ENCODE measurements at regions not wholly inside any gene's neighbourhood (a gene's known extent, or its start where the extent isn't known, plus 50 kb on each side); places are given as distances from the start of the nearest gene placed in this dataset.

- CTCF ChIA-PET = no interaction called here
- Histone ChIP-seq H3K9me3 (replicated peaks; ENCODE audit: control insufficient read depth, insufficient read depth, low read length) (no peaks in the 10 kb centered on the region), H3K27me3 (replicated peaks in 1 of 2; ENCODE audit: control insufficient read depth in 2 of 2, insufficient read depth in 2 of 2, low read length in 1 of 2) (no peaks in the 10 kb centered on the region), H3K4me2 (ENCODE audit: control insufficient read depth, insufficient read depth) (no peak overlapping the region), H3K27ac (ENCODE audit: control insufficient read depth, insufficient read depth) (no peak overlapping the region), H3K36me3 (ENCODE audit: control insufficient read depth in 2 of 2, insufficient read depth in 2 of 2, low read length in 1 of 2) (no peaks in the 10 kb centered on the region), H3K9ac (ENCODE audit: control insufficient read depth, insufficient read depth, low read length) (no peak overlapping the region), H2AFZ (ENCODE audit: control insufficient read depth, low read depth, low read length) (no peak overlapping the region), H3K79me2 (ENCODE audit: control insufficient read depth, insufficient read depth, low read length) (no peaks in the 10 kb centered on the region), H3K4me1 (ENCODE audit: control insufficient read depth, insufficient read depth, low read length) (no peaks in the 10 kb centered on the region), H4K20me1 (ENCODE audit: control insufficient read depth, insufficient read depth) (no peaks in the 10 kb centered on the region), H3K4me3 (no peak overlapping the region)
- intact Hi-C loops (cut with micrococcal nuclease; ENCODE audit: unreplicated experiment) (no loop called here), in situ Hi-C loops (cut with MboI) (loop anchor here (10.0 kb wide), 1 partner anchor 877 kb away; no protein-coding TSS in a partner anchor)
- POLR2A ChIA-PET = no interaction called here
- FAIRE-seq (no peak), DNase-seq (ENCODE audit: low read depth, low spot score) (no peak), ATAC-seq (no peak)
- RAD21 ChIA-PET (ENCODE audit: unreplicated experiment) = no interaction called here
- SMC1A ChIA-PET (ENCODE audit: uncharacterized antibody, unreplicated experiment) = no interaction called here
- 0% methylated on average over 2 of the region's 2 CpGs for WGBS (ENCODE audit: insufficient coverage, insufficient replicate concordance, low lambda C conversion rate, missing lambda C conversion rate)
- BruUV-seq (replicated peaks) = no TSS peak
- TF ChIP-seq NFIC (IDR thresholded peaks at IDR 0.05; ENCODE audit: low read depth, low read length) (no peak), NR2C2 (IDR thresholded peaks at IDR 0.05; ENCODE audit: borderline replicate concordance, control insufficient read depth, insufficient read length, low read depth) (no peak), CHD4 (IDR thresholded peaks at IDR 0.05) (no peak), STAT1 (conservative IDR thresholded peaks at IDR 0.05) (no peak), ATF7 (IDR thresholded peaks at IDR 0.05; ENCODE audit: low read depth) (no peak), SKIL (IDR thresholded peaks at IDR 0.05; ENCODE audit: low read depth, poor library complexity, severe bottlenecking) (no peak), RBBP5 (conservative IDR thresholded peaks at IDR 0.05) (no peak), WRNIP1 (IDR thresholded peaks at IDR 0.05; ENCODE audit: borderline replicate concordance, low read depth, low read length) (no peak), BMI1 (IDR thresholded peaks at IDR 0.05; ENCODE audit: borderline replicate concordance) (no peak), EZH2 (IDR thresholded peaks at IDR 0.05; ENCODE audit: borderline replicate concordance, control insufficient read depth, low read depth, low read length) (no peak), ZBTB40 (IDR thresholded peaks at IDR 0.05; ENCODE audit: borderline replicate concordance) (no peak)
- TF ChIP-seq, protein P1, sequence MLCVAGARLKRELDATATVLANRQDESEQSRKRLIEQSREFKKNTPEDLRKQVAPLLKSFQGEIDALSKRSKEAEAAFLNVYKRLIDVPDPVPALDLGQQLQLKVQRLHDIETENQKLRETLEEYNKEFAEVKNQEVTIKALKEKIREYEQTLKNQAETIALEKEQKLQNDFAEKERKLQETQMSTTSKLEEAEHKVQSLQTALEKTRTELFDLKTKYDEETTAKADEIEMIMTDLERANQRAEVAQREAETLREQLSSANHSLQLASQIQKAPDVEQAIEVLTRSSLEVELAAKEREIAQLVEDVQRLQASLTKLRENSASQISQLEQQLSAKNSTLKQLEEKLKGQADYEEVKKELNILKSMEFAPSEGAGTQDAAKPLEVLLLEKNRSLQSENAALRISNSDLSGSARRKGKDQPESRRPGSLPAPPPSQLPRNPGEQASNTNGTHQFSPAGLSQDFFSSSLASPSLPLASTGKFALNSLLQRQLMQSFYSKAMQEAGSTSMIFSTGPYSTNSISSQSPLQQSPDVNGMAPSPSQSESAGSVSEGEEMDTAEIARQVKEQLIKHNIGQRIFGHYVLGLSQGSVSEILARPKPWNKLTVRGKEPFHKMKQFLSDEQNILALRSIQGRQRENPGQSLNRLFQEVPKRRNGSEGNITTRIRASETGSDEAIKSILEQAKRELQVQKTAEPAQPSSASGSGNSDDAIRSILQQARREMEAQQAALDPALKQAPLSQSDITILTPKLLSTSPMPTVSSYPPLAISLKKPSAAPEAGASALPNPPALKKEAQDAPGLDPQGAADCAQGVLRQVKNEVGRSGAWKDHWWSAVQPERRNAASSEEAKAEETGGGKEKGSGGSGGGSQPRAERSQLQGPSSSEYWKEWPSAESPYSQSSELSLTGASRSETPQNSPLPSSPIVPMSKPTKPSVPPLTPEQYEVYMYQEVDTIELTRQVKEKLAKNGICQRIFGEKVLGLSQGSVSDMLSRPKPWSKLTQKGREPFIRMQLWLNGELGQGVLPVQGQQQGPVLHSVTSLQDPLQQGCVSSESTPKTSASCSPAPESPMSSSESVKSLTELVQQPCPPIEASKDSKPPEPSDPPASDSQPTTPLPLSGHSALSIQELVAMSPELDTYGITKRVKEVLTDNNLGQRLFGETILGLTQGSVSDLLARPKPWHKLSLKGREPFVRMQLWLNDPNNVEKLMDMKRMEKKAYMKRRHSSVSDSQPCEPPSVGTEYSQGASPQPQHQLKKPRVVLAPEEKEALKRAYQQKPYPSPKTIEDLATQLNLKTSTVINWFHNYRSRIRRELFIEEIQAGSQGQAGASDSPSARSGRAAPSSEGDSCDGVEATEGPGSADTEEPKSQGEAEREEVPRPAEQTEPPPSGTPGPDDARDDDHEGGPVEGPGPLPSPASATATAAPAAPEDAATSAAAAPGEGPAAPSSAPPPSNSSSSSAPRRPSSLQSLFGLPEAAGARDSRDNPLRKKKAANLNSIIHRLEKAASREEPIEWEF (IDR thresholded peaks at IDR 0.05; ENCODE audit: insufficient replicate concordance, low read depth, low read length) = no peak
- TF ChIP-seq, protein P2, sequence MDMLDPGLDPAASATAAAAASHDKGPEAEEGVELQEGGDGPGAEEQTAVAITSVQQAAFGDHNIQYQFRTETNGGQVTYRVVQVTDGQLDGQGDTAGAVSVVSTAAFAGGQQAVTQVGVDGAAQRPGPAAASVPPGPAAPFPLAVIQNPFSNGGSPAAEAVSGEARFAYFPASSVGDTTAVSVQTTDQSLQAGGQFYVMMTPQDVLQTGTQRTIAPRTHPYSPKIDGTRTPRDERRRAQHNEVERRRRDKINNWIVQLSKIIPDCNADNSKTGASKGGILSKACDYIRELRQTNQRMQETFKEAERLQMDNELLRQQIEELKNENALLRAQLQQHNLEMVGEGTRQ (IDR thresholded peaks at IDR 0.05; ENCODE audit: borderline replicate concordance, low read depth, low read length) = no peak
Observed at GRCh38 chr1:55707846-55708245, 492.7 kb upstream of the USP24 start.
